ENCODE measurements at regions not wholly inside any gene's neighbourhood (a gene's known extent, or its start where the extent isn't known, plus 50 kb on each side); places are given as distances from the start of the nearest gene placed in this dataset.
"Not testable (repeated sequence)": the region's sequence is repeated elsewhere in the genome, so short reads cannot be mapped to it uniquely, and the experiment has no call there.

DNA sequence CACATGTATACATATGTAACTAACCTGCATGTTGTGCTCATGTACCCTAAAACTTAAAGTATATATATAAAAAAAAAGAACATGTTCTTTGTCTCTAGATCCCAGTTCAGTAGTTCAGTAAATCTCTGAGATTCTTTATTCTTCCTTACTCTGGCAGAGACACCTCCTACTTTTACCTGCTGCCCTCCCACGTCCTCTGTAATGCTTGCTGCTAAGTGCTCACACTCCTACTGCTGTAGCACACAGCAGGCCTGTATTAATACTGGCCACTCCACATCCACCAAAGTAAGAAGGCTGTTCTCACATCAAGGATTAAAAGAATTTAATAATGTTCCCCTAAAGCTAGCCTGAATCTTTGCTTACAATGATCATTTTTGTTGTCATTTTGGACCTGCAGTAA is 648.4 kb upstream of the EYS start:
- no peak for DNase-seq

DNA sequence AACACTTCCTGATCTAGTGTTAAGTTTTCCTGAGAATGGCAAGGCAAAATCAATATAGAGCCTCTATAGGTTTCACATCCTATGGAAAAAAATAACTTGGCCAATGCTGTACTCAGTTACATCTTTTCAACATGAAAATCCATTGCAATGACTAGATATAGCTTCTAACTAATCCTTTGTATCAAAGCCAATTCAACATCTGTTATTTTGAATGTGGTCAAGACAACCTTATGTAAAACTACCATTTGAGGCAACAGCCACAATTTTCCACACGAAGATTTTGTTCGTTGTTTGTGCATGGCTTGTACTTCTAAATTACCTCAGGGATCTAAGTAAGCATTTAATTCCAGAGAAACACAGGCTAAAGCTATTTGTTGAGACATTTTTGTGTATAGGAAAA is 637.8 kb upstream of the EYS start:
- no peak for DNase-seq

DNA sequence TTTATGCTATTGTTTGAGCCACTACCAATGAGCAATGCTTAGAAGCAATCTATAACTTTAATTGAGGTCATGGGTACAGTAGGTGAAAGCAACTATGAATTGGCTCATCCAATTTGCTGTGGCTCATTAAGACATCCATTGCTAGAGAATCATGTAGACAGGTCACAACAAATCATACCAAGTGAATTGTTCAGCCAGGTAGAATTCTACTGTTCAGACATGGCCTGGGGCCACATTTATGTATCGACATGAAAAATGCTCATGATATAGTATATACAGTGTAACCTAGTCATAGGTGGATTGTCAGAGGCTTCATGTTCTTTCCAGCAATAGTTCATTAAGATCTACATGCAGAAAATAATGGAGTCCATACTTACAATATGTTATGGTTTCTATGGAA is 633.7 kb upstream of the EYS start:
- DNase-seq, result no peak

DNA sequence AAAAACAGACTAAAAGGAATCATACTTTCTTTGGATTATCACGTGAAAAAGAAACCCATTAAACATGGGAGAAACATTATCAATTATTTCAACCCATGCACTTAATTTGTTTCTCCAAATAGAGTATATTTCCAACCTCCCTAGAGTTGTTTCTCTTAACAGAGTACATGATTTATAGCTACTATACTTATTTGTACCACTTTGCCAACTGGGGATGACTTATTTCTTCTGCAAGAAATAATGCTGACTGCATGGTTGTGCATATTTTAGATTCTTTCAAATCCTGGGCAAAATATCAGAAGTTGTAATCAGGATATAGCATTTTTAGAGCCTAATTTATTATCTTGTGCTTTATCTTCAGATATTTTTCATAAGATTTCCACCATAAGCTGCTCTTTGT is 629.1 kb upstream of the EYS start:
- DNase-seq, result no peak

DNA sequence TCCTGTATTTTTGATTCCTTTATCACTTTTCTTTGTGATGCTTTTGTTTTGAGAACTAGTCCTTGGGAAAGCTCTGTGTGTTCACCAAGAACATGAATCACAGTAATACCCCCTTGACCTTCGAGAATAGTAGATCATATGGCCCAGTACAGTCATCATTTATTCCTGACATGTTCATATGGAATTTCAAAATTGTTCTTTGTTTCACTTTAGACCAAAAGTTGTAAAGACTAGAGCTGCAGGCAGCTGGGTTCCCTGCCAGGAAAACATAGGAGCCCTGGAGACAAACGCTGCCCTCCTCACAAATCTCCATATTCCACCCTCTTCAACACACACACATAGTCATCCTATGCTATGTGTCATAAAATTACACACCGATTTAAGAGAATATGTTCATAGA is 621.2 kb upstream of the EYS start:
- no peak for DNase-seq

DNA sequence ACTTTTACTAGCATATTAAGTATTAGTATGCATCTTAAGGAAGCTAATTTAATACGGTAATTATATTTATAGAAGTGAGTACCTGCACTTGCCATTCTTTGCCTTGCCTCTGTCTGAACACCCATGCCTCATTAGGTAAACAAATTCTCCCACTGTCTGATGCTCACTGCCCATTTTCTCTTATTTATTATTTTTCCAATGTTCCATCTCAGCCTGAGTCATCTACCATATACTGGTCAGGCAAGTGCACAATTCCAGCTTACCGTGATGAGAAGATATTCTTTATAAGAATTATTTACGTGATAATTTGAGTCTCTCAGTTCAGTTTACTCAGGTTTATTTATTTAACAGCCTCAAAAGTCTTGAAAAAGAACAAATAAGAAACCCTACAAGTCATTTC is 619.2 kb upstream of the EYS start:
- DNase-seq, result no peak

DNA sequence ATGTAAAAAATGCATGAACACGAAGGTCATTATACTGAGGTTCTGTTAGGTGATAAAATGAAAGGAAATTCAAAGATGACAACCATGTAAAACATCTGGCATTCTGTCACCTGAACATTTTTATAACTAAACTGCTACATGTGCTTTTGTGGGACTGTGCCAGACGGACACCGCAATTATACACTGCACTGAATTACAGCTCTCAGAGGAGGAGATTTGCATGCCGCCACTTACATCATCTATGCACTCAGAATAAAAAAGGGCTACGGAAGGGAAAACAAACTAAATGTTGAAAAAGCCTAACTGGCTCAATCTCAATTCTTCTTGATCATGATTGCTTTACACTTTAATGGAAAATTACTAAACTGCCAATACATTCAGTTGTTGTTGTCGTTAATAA is 614.0 kb upstream of the EYS start:
- no peak for DNase-seq

DNA sequence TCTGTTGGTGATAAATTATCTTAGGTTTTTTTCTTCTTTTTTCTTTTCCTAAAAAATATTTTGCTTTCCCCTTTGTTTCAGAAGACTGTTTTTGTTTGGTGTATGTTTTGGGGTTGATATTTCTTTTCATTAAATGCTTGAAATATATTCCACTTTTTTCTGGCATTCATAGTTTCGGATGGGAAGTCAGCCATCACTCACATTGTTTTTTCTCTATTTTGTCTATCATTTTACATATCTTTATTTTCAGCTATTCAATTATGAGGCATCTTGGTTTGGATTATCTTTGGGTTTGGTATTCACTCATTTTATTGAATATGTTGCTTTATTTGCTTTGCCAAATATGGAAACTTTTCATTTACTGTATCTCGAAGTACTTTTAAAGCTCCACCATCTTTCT is 600.5 kb upstream of the EYS start:
- DNase-seq, result no peak

DNA sequence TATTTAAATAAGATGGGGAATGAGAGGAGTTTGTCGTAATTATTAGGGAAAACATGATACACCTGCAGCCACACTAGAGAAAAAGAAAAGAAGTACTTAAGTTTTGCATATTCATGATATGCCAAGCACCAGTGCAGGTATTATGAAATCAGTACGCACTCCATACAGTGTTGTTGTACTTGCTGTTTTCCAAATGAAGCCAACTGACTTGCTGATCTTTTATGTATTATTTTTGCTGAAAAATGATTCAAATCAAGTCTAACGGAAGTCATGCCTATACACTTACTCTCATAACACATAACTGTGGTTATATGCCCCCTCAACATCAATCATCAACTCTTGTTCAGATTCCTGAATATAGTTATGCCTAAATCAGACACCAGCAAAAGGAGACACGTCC is 584.9 kb upstream of the EYS start:
- DNase-seq, result no peak

DNA sequence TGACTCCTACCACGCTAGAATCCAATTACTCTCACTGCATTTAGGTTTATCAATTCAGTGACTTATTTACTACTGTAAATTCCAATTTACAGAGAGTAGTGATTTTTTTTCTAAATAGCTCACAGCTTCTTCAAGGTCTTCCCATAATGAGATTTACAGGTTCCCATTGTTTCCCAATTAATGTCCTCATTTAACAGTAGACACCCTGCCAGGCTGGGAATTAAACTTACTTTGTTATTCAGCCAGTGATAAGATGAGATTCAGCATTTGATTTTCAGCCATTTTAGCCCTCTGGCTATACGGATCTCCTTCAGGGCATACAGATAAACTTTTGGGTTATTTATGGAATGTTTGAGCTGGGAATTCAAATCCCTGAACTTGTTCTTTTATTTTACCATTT is 582.9 kb upstream of the EYS start:
- no peak for DNase-seq

DNA sequence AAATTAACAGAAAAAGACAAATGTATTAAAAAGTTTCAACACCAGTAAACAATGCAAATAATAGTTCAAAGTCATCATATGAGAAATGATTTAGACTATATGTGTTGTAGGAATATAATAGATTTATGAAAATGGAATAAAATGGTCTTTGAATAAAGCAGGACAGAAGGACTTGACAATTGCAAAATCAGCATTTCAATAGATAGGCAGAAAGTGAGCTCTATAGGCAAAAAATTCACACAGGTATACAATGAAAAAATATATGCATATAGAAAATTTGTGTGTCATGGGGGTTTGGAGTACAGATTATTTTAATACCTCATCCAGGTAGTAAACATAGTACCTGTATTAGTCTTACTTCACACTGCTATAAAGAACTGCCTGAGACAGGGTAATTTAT is 571.1 kb upstream of the EYS start:
- no peak for DNase-seq

DNA sequence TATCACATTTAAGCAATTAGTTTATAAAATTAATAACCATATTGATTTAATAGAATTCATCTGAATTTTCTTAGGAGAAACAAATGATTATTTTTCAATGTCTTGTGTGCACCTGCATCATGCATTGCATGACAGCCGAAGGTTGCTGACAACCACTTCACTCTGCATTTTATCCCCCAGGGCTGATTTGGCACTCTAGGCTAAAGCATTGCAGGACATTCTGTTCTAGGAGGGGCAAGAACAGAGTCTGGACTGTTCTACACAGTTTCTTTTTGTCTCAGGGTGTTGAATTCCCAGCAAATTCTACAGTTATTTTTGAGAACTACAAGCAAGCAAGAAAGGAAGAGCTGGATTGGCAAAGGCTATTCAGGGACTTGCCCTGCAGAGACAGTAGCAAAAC is 570.4 kb upstream of the EYS start:
- no peak for DNase-seq

DNA sequence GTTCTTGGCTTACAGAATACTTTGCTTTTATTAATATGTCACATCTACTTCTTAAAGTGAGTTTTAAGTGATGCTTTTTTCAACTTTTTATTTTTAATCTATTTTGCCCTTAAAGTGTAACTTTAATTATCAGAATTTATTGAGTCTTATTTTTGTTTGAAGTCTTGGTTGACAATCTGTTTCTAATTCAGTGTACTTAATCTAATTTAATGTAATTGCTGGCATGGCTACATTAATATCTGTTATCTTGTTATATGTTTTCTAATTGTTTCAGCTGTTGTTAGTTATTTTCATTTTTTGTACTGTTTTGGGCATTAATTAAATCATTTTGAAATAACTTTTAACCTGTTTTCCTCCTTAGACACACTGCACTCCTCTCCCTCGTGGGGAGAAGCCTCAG is 558.7 kb upstream of the EYS start:
- DNase-seq, result no peak

DNA sequence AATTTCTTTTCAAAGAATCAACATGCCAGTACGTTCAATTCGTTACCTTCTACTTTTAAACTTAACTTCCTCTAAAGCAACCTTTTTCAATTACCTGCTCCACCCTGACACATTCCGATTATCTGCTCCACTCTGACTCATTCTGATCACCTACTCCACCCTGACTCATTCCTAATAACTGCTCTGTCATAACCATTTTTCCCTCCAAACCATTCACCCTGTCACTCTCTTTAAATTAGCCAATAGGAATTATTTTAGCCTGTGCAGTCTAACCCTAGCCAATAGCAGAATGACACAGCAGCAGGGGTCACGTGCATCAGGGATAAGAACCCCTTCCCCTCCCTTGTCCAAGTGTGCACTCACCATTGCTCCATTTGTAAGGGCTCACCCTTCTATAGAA is 557.4 kb upstream of the EYS start:
- no peak for DNase-seq

DNA sequence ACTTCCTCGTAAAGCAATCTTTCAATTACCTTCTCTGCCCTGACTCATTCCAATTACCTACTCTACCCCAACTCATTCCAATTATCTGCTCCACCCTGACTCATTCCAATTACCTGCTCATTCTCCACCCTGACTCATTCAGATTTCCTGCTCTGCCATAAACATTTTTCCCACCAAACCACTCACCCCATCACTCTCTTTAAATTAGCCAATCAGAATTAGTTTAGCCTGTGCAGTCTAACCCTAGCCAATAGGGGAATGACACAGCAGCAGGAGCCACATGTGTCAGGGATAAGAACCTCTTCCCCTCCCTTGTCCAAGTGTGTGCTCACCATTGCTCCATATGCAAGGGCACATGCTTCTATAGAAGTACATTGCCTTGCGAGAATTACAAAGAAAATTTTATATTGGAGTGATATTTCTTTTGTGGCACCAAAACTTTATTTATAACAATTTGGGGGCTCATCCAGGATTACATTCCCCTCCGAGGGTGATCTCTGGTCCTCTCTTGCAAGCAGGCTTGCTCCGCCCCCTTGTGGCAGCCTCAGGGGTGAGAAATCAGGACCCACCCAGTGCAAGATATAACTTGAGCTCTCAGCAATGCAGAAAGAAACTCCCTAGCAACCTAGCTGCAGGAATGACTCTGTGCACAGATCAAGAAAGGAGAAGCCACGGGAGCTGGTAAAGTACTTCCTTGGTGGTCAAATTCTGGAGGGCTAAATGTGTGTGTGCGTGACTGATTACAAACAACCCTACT is 551.9 kb upstream of the EYS start:
- DNase-seq, result not testable (repeated sequence)

DNA sequence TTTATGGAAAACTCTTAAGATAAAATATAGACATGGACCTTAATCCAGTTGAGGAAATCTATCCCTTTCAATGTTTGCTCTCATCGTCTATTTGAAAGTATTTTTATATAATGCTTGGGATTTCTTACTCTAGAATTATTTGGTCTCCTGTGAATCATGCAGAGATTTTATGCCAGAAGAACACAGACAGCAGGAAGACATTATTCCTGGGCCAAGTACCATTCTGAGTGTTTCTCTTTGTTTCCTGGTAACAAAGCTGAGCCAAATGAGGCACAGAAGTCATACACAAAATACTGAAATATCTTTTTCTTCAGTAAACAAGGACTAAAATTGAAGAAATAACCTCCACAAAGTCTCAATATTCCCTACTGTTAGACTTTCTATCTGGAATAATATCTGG is 538.2 kb upstream of the EYS start:
- DNase-seq, result no peak

DNA sequence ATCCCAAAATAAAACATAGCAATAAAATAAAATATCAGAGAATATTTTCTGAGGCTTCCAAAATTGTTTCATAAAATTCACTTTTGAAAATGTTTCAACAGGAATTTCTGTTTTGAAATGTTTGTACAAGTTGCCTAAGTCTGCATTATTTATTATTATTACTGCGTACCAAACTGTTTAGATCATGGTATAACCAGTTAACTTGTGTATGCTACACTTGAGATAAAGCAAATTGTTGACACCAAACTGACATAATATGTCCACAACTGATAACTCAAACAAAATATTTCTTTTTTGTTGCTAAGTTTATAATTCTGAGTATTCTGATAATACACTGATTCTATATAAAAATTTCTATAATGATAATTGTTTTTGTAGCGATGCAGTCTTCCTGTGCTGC is 531.8 kb upstream of the EYS start:
- DNase-seq, result no peak

DNA sequence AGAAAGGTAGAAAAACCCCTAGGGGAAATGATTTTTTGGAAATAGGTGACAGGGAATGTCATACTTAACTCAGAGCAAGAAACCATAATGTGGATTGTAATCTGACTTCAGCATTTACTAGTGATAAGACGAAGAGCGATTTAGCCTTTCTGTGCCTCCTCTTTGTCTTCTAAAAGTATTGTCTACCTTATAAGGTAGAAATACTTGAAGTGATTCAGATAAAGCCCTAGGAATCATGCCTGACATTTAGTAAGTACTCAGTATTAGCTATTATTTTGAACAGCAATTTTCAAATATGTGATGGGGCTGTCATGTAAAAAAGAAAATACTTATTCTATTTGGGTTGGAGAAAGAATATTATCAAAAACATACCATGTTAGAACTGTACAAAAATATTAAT is 525.9 kb upstream of the EYS start:
- DNase-seq, result no peak

DNA sequence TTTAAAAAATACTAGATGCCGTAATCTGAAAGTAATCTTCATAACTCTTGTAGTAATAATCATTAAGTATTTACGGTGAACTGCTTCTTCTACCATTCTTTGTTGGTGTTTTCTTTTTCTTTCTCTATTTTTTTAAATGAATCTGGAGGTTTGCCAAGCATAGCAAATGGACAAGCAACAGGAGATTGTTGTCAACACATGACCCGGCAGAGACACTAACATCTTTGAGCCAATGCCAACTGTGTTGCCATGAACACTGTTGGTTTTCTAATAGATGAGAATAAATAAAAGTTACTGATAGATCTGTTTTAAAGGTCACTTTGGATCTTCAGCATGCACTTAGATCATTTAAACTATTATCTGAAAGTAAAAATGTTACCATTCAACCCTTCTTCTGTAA is 523.6 kb upstream of the EYS start:
- DNase-seq, result no peak

DNA sequence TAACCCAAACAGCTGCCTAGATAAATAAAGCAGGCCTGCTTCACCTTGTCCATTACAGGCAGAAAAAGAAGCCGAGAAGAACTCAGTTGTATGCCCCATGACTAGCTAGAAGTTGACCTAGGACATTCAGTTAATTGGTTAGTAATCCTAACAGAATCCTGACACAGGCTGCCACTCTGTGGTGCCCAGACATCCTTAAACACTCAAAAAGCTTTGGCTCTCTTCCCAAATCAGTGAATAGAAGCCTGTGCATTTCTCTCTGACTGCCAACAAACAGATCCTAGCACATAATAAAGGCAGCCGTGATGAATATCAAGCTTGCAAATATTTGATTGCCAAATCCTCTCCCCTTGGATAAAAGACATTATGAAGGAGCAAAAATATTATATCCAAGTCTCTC is 519.1 kb upstream of the EYS start:
- DNase-seq, result no peak

DNA sequence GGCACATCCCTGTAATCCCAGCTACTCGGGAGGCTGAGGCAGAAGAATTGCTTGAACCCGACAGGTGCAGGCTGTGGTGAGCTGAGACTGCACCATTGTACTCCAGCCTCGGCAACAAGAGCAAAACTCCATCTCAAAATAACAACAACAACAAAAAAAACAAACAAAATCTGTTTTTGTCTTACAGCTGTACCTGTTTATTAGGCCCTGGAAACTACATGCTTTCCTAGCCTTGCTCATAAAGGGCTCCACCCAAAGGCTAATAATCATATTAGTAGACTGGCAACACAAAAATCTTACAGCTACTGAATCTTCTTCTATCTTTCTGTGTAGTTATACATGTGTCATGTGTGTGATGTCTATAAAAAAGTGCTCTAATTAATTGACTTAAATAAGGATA is 503.9 kb upstream of the EYS start:
- no peak for DNase-seq

DNA sequence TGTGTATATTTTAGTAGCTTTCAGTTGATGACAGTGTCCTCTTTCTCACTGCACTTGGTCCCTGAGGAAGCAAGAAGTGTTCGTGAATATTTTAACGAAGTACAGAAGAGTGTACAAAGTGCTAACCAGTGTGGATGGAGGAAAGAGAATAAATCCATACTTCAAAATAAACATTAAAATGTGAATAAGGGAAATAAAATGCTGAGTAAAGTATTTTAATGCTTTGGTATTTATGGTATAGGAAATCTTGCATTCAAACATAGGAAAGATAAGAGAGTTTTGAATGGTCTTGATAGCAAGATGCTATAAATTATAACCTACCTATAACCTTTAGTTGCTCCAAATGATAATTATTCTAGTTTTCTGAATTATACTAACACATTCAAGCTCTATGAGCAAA is 493.4 kb upstream of the EYS start:
- no peak for DNase-seq

DNA sequence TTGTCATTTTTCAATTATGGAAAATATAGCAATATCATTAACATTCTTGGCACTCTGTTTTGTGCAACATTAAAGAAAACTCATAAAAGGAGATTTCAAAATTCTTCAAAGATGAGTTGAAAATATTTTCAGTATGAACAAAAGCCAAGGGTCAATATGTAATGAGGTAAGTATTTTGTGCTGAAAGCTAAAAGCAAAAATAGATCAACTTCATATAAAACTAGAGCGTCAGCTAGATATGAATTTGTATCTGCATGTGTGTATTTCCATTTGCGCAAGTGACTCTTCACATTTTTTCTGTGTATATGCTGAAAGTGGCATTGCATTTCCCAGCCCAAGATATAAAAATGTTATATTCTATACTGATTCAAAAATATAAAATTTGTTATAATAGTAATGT is 492.1 kb upstream of the EYS start:
- DNase-seq, result no peak

DNA sequence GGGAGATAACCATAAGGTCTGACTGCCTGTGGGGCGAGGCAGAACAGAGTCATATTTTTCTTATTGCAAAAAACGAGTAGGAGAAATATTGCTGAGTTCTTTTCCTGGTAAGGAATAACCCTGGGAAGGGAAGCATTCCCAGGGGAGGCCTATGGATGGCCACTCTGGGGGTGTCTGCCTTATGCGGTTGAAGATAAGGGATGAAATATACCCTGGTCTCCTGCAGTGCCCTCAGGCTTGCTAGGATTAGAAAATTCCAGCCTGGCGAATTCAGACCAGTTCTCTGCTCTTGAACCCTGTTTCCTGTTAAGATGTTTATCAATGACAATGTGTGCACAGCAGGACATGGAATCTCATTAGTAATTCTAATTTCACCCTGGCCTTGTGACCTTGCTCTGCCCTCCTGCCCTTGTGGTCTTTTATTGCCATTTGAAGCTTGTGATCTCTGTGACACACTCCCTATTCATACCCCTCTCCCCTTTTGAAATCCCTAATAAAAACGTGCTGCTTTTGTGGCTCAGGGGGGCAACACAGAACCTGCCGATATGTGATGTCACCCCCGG is 491.1 kb upstream of the EYS start:
- DNase-seq, result no peak

DNA sequence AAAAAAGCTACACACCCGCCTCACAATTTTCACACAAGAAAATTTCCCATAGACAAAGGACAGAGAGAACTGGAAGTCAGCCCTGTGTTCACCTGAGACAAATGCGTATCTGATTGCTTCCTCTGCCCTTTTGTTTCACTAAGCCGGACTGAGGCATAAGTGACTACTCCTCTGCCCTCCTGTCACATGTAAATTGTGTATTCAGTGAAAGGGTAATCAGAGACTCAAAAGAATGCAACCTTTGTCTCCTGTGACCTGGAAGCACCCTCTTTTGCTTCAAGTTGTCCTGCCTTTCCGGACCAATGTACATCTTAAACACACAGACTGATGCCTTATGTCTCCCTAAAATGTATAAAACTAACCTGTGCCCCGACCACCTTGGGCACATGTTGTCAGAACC is 483.8 kb upstream of the EYS start:
- DNase-seq, result no peak

Data from T-helper 1 cell (primary cell).